IMR-90 (cell line): ENCODE measurements at regions not wholly inside any gene's neighbourhood (a gene's known extent, or its start where the extent isn't known, plus 50 kb on each side); places are given as distances from the start of the nearest gene placed in this dataset.

ENCODE experiments used
- ATAC-seq: fragments of 200-7000 bp; cut with Tn5 transposase; 2 replicates; pipeline ENCODE4 v1.9.1; 2020; ENCODE audit warnings: low read depth, mild to moderate bottlenecking, moderate library complexity
- BruUV-seq: library from RNA; stranded (reverse); fragments of 400-500 nt; replicated peaks from 2 replicates; lab custom pipeline; 2021; lab: Mats Ljungman, UMichigan
- CTCF ChIA-PET: fragments of 300-600 bp; formaldehyde crosslinking; extraction: SDS; loops from one replicate; lab custom pipeline; 2021; ENCODE audit warnings: antibody characterized with exemption; lab: Yijun Ruan, JAX
- POLR2A ChIA-PET: fragments of 300-600 bp; sonication (Branson Sonifier 250); formaldehyde crosslinking; loops from one replicate; lab custom pipeline; 2022; ENCODE audit warnings: antibody characterized with exemption; ENCODE audit not compliant: unreplicated experiment; lab: Charles Lee
- DNase-seq: peaks from one replicate; pipeline ENCODE4 v3.0.0; 2013
- H2AFZ ChIP-seq: replicated peaks from 2 replicates; pipeline ENCODE3; 2013; ENCODE audit warnings: low read length, mild to moderate bottlenecking; ENCODE audit not compliant: poor library complexity
- H2AK5ac ChIP-seq: 2 replicates; pipeline ENCODE4 v1.6.1; 2013; ENCODE audit warnings: low read depth, low read length, inconsistent platforms
- H2AK9ac ChIP-seq: replicated peaks from 2 replicates; pipeline ENCODE3; 2013; ENCODE audit warnings: mild to moderate bottlenecking, low read depth, low read length, moderate library complexity; ENCODE audit not compliant: poor library complexity
- H2BK120ac ChIP-seq: 2 replicates; pipeline ENCODE4 v1.6.1; 2013; ENCODE audit warnings: low read depth, low read length, inconsistent platforms
- H2BK15ac ChIP-seq: 3 replicates; pipeline ENCODE4 v1.6.1; 2013; ENCODE audit warnings: low read depth, low read length, inconsistent platforms
- H2BK20ac ChIP-seq: 2 replicates; pipeline ENCODE4 v1.6.1; 2013; ENCODE audit warnings: low read depth, mild to moderate bottlenecking, inconsistent platforms, low read length, moderate library complexity
- H2BK5ac ChIP-seq: 2 replicates; pipeline ENCODE4 v1.6.1; 2013; ENCODE audit warnings: mild to moderate bottlenecking, low read depth, low read length, inconsistent platforms; ENCODE audit not compliant: poor library complexity, severe bottlenecking
- H3K14ac ChIP-seq: replicated peaks from 2 replicates; pipeline ENCODE4 v1.6.1; 2013; ENCODE audit warnings: low read depth, low read length, inconsistent platforms
- H3K18ac ChIP-seq: 2 replicates; pipeline ENCODE4 v1.6.1; 2013; ENCODE audit warnings: low read depth, low read length, control low read depth
- H3K23ac ChIP-seq: 2 replicates; pipeline ENCODE4 v1.6.1; 2013; ENCODE audit warnings: low read depth, low read length, inconsistent platforms
- H3K27ac ChIP-seq: 2 replicates; pipeline ENCODE4 v1.5.1; 2013; ENCODE audit warnings: mild to moderate bottlenecking, control low read depth, low read length; ENCODE audit not compliant: insufficient read depth
- H3K27me3 ChIP-seq: 2 replicates; pipeline ENCODE4 v1.6.1; 2013; ENCODE audit warnings: low read length; ENCODE audit not compliant: control insufficient read depth, insufficient read depth
- H3K36me3 ChIP-seq: 2 replicates; pipeline ENCODE4 v1.6.1; 2013; ENCODE audit warnings: low read length, mixed read lengths; ENCODE audit not compliant: control insufficient read depth, insufficient read depth
- H3K4ac ChIP-seq: 2 replicates; pipeline ENCODE4 v1.6.1; 2013; ENCODE audit warnings: low read depth, low read length, inconsistent platforms
- H3K4me1 ChIP-seq: 2 replicates; pipeline ENCODE4 v1.6.1; 2013; ENCODE audit warnings: low read length, mixed read lengths; ENCODE audit not compliant: control insufficient read depth, insufficient read depth
- H3K4me2 ChIP-seq: 2 replicates; pipeline ENCODE4 v1.6.1; 2013; ENCODE audit warnings: low read depth, mild to moderate bottlenecking, control low read depth, low read length, moderate library complexity
- H3K4me3 ChIP-seq: 2 replicates; pipeline ENCODE4 v1.5.1; 2013; ENCODE audit warnings: low read depth, mild to moderate bottlenecking, control low read depth, low read length, moderate library complexity; ENCODE audit not compliant: insufficient read depth
- H3K56ac ChIP-seq: 2 replicates; pipeline ENCODE4 v1.6.1; 2013; ENCODE audit warnings: low read length, inconsistent platforms; ENCODE audit not compliant: insufficient read depth; ENCODE audit errors: extremely low read depth
- H3K79me1 ChIP-seq, 2 experiments: 2 replicates each; pipeline ENCODE4 v1.6.1; 2013; ENCODE audit warnings: low read length in 2 of 2, inconsistent platforms in 1 of 2, low read depth in 1 of 2
- H3K9ac ChIP-seq: 2 replicates; pipeline ENCODE4 v1.6.1; 2013; ENCODE audit warnings: low read depth, low read length, control low read depth
- H3K9me1 ChIP-seq: 2 replicates; pipeline ENCODE4 v1.6.1; 2013; ENCODE audit warnings: low read length, inconsistent platforms; ENCODE audit not compliant: insufficient read depth
- H3K9me3 ChIP-seq: 2 replicates; pipeline ENCODE4 v1.6.1; 2013; ENCODE audit warnings: low read length; ENCODE audit not compliant: control insufficient read depth, insufficient read depth
- H4K20me1 ChIP-seq: 2 replicates; pipeline ENCODE4 v1.6.1; 2013; ENCODE audit warnings: low read length, inconsistent platforms; ENCODE audit not compliant: insufficient read depth
- H4K5ac ChIP-seq: 2 replicates; pipeline ENCODE4 v1.6.1; 2013; ENCODE audit warnings: mild to moderate bottlenecking, low read depth, low read length, control low read depth
- H4K8ac ChIP-seq, 2 experiments: 2 replicates each; pipeline ENCODE4 v1.6.1; 2013; ENCODE audit warnings: low read depth in 2 of 2, low read length in 2 of 2, control low read depth in 1 of 2, inconsistent platforms in 1 of 2
- H4K91ac ChIP-seq: 2 replicates; pipeline ENCODE4 v1.6.1; 2013; ENCODE audit warnings: low read depth, low read length, inconsistent platforms; ENCODE audit not compliant: insufficient read depth
- POLR2A ChIP-seq: IDR thresholded peaks from 2 replicates; pipeline ENCODE4 v1.6.1; 2012; ENCODE audit warnings: mild to moderate bottlenecking, low read depth, low read length
- WGBS, 2 experiments: methylation state at CpG; one replicate each; pipeline versions ENCODE4 v1.1.5 to v1.1.7; 2013; ENCODE audit warnings: missing lambda C conversion rate in 2 of 2; ENCODE audit not compliant: insufficient read length in 1 of 2; ENCODE audit errors: extremely low coverage in 2 of 2; 5-methylcytosine and 5-hydroxymethylcytosine counted together
- dilution Hi-C: fragments of 300-500 bp; cut with HindIII; formaldehyde crosslinking; loops from one replicate; pipeline ENCODE4 v1.14.3; 2018; ENCODE audit warnings: low sequenced_read_pairs; ENCODE audit not compliant: unreplicated experiment
- in situ Hi-C: fragments of 300-500 bp; cut with MboI; formaldehyde crosslinking; loops from 3 replicates; pipeline ENCODE4 v1.14.3; 2019; ENCODE audit warnings: low sequenced_read_pairs, inconsistent platforms, mixed read lengths
- intact Hi-C: fragments of 100-400 bp; cut with micrococcal nuclease; formaldehyde crosslinking; loops from 2 replicates; pipeline ENCODE4 v1.10.0; 2022

DNA sequence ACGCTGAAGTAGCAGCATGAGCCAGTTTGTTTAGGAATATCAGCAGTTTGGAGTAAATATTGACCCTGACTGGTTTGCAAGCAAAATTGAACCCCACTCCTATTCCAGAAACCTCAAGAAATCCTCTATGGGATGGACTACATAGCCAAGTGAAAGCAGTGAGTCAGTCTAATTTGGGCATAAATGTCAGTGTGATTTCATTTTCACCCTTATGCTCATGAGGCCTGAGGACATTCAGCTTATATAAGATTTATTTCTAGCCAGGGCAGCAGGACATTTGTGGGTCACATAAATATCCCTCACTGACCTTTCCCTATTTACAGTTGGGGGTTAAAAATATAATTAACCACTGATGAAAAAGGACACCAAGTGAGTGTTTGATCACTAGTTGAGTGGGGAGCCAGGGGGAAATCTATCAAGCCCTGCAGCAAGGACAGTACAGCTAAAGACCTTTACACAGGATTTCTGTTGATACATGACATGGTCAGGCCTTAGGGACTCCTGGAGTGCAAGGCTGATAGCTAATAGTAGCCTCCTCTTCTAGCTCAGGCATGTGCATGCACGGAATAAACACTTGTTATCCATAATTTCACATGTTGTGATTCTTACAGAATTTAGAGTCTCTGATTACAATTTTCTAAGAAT lies 996.9 kb upstream of the GRIA3 start:
- POLR2A ChIA-PET, result no interaction called here
- no peak overlapping the region for H3K18ac ChIP-seq

More for the DNA sequence above, 996.9 kb upstream of the GRIA3 start:
- Histone ChIP-seq H3K4me2 (no peak overlapping the region), H3K27me3 (no peaks in the 10 kb centered on the region), H2AK9ac (no peak overlapping the region), H4K5ac (no peak overlapping the region), H3K27ac (no peak overlapping the region), H2AFZ (no peak overlapping the region), H2AK5ac (no peak overlapping the region), H2BK120ac (no peak overlapping the region), H4K91ac (no peak overlapping the region), H3K56ac (no peak overlapping the region), H3K4ac (no peak overlapping the region), H3K4me3 (no peak overlapping the region), H3K79me1 (no peaks in the 10 kb centered on the region), H2BK15ac (no peak overlapping the region), H4K8ac (no peak overlapping the region), H3K14ac (no peak overlapping the region), H2BK20ac (no peak overlapping the region), H2BK5ac (no peak overlapping the region), H3K9me3 (peaks cover 3% of the 10 kb centered on the region; the same call in 1 of the 2 replicates), H3K4me1 (no peaks in the 10 kb centered on the region), H3K9ac (no peak overlapping the region), H4K20me1 (no peaks in the 10 kb centered on the region), H3K23ac (no peak overlapping the region), H3K9me1 (no peaks in the 10 kb centered on the region), H3K36me3 (no peaks in the 10 kb centered on the region)
- CTCF ChIA-PET, result no interaction called here
- no peak for TF ChIP-seq POLR2A
- no peak for DNase-seq
- intact Hi-C loops (no loop called here), in situ Hi-C loops (no loop called here), dilution Hi-C loops (no loop called here)
- WGBS, 2 experiments, result no CpG with 5 or more reads among the region's 2 CpGs
- no TSS peak for BruUV-seq
- ATAC-seq, result no peak
